ENCODE measurements at regions not wholly inside any gene's neighbourhood (a gene's known extent, or its start where the extent isn't known, plus 50 kb on each side); places are given as distances from the start of the nearest gene placed in this dataset.

GRCh38 chr14:50025776-50026175 is 90.6 kb downstream of the VCPKMT start:
- Histone ChIP-seq H3K4me3 (no peak overlapping the region), H3K27ac (no peak overlapping the region), H3K9me3 (peaks cover 0 to 14% (median 6%) of the 10 kb centered on the region in 12 donors), H3K27me3 (no peaks in the 10 kb centered on the region), H3K4me1 (peaks cover 0 to 14% (median 0%) of the 10 kb centered on the region in 12 donors), H3K36me3 (no peaks in the 10 kb centered on the region)
- TF ChIP-seq CTCF (IDR thresholded peaks at IDR 0.05) (no peak), POLR2A (IDR thresholded peaks at IDR 0.05) (no peak)
- ATAC-seq: no peak
- DNase-seq: no peak
- intact Hi-C loops (cut with DNase I): no loop called here
- WGBS, 4 donors: 91 to 99% (median 94%) methylated on average over 2 of the region's 2 CpGs

- ATAC-seq: no peak
Measured at GRCh38 chr14:50026396-50026795, 90.0 kb downstream of the VCPKMT start.

GRCh38 chr14:50027816-50028215 is 88.6 kb downstream of the VCPKMT start:
- no peak for TF ChIP-seq POLR2A (IDR thresholded peaks at IDR 0.05)
- no peak for TF ChIP-seq CTCF (IDR thresholded peaks at IDR 0.05)
- 68 to 78% (median 76%) methylated on average over 4 of the region's 4 CpGs for WGBS, 4 donors
- intact Hi-C loops (cut with DNase I): no loop called here
- Histone ChIP-seq H3K36me3 (no peaks in the 10 kb centered on the region), H3K27ac (no peak overlapping the region), H3K9me3 (peaks cover 0 to 14% (median 6%) of the 10 kb centered on the region in 12 donors), H3K4me1 (peaks cover 0 to 16% (median 0%) of the 10 kb centered on the region in 12 donors), H3K27me3 (no peaks in the 10 kb centered on the region), H3K4me3 (no peak overlapping the region)
- DNase-seq (no peak), ATAC-seq (peak in 2 of 4 donors; percentile 5 to 30)

More at GRCh38 chr14:50026396-50026795, 90.0 kb downstream of the VCPKMT start:
- Histone ChIP-seq H3K27me3 (no peaks in the 10 kb centered on the region), H3K4me1 (peaks cover 0 to 11% (median 0%) of the 10 kb centered on the region in 12 donors), H3K9me3 (peaks cover 0 to 14% (median 6%) of the 10 kb centered on the region in 12 donors), H3K4me3 (no peak overlapping the region), H3K36me3 (no peaks in the 10 kb centered on the region), H3K27ac (no peak overlapping the region)
- no peak for TF ChIP-seq CTCF (IDR thresholded peaks at IDR 0.05)
- TF ChIP-seq POLR2A (IDR thresholded peaks at IDR 0.05): no peak
- intact Hi-C loops (cut with DNase I): no loop called here
- DNase-seq: no peak
- WGBS, 4 donors: 88 to 96% (median 90%) methylated on average over 3 of the region's 3 CpGs

- intact Hi-C loops (cut with DNase I): no loop called here
- no peak overlapping the region for H3K27ac ChIP-seq
- 73 to 93% (median 80%) methylated on average over 6 of the region's 6 CpGs for WGBS, 4 donors
- DNase-seq: no peak
- H3K4me1 ChIP-seq: peaks cover 0 to 16% (median 0%) of the 10 kb centered on the region in 12 donors
- H3K36me3 ChIP-seq: no peaks in the 10 kb centered on the region
- no peaks in the 10 kb centered on the region for H3K27me3 ChIP-seq
- ATAC-seq: no peak
- no peak overlapping the region for H3K4me3 ChIP-seq
- peaks cover 0 to 14% (median 6%) of the 10 kb centered on the region in 12 donors for H3K9me3 ChIP-seq
- TF ChIP-seq POLR2A (IDR thresholded peaks at IDR 0.05) (no peak), CTCF (IDR thresholded peaks at IDR 0.05) (no peak)
Measured at GRCh38 chr14:50028458-50028857, 87.9 kb downstream of the VCPKMT start.

Measured in heart left ventricle (tissue), 16 donors.